Lower lobe of right lung (tissue), 2 donors: ENCODE measurements at regions not wholly inside any gene's neighbourhood (a gene's known extent, or its start where the extent isn't known, plus 50 kb on each side); places are given as distances from the start of the nearest gene placed in this dataset.

Experiments
- ATAC-seq, 2 donors: fragments of 200-7000 bp; cut with Tn5 transposase; one replicate each; pipeline ENCODE4 v1.9.1; 2020 to 2022; ENCODE audit warnings: mild to moderate bottlenecking in 2 of 2, moderate library complexity in 2 of 2
- DNase-seq: peaks from one replicate; pipeline ENCODE4 v3.0.0-alpha.2; 2020
- H3K27ac ChIP-seq: fragments of 200-600 bp; one replicate; pipeline ENCODE4 v1.8.0; 2022
- H3K27me3 ChIP-seq: fragments of 200-600 bp; one replicate; pipeline ENCODE4 v1.8.0; 2022; ENCODE audit warnings: low read depth
- H3K36me3 ChIP-seq: fragments of 200-600 bp; one replicate; pipeline ENCODE4 v1.8.0; 2022; ENCODE audit warnings: mild to moderate bottlenecking
- H3K4me1 ChIP-seq: fragments of 200-600 bp; one replicate; pipeline ENCODE4 v1.8.0; 2022
- H3K4me3 ChIP-seq: fragments of 200-600 bp; one replicate; pipeline ENCODE4 v1.8.0; 2022; ENCODE audit warnings: mild to moderate bottlenecking
- H3K9me3 ChIP-seq: fragments of 200-600 bp; one replicate; pipeline ENCODE4 v1.8.0; 2022
- intact Hi-C: fragments of 100-400 bp; cut with DNase I; formaldehyde crosslinking; loops from one replicate; pipeline ENCODE4 v1.11.0; 2022
- TF ChIP-seq, protein P1 (sequence below): fragments of 200-600 bp; IDR thresholded peaks from one replicate; pipeline ENCODE4 v1.8.0; 2022; ENCODE audit warnings: antibody characterized with exemption, mild to moderate bottlenecking
- donor health status: DM: no; HTN: yes; CAD: no; lungs with severe emphysema.

DNA sequence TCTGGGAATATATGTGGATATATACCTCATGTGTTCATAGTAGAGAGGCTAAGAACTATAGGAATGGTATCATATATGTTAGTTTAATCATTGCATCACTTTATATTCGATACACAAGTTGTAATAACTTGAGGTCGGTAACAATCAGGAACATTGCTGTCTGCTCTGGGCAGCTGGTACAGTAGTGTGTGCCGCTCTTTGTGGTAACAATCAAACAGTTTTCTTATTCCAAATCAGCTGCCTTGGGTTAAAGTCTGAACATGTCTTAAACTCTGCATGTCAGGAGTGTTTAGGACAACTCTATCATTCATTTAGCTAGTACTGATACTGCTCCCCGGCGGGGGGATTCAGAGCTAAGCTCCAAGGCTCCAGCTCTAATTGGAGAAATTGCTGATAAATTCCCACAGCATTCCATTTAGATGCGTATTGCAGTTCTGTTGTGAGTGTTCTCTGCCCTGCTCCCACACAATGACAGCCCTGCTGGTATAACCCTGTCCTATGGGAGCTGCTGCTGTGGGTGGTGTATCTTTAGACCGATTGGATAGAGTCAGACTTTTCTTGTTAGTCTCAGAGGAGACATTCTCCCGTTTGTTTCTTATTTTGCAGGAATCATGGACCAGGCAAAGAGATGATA lies 707.5 kb upstream of the FZD8 start:
- Histone ChIP-seq H3K27me3 (no peaks in the 10 kb centered on the region), H3K36me3 (no peaks in the 10 kb centered on the region), H3K4me1 (no peaks in the 10 kb centered on the region), H3K27ac (no peak overlapping the region), H3K9me3 (no peaks in the 10 kb centered on the region), H3K4me3 (no peak overlapping the region)
- TF ChIP-seq, protein P1, sequence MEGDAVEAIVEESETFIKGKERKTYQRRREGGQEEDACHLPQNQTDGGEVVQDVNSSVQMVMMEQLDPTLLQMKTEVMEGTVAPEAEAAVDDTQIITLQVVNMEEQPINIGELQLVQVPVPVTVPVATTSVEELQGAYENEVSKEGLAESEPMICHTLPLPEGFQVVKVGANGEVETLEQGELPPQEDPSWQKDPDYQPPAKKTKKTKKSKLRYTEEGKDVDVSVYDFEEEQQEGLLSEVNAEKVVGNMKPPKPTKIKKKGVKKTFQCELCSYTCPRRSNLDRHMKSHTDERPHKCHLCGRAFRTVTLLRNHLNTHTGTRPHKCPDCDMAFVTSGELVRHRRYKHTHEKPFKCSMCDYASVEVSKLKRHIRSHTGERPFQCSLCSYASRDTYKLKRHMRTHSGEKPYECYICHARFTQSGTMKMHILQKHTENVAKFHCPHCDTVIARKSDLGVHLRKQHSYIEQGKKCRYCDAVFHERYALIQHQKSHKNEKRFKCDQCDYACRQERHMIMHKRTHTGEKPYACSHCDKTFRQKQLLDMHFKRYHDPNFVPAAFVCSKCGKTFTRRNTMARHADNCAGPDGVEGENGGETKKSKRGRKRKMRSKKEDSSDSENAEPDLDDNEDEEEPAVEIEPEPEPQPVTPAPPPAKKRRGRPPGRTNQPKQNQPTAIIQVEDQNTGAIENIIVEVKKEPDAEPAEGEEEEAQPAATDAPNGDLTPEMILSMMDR = no peak
- DNase-seq (no peak), ATAC-seq (no peak)
- intact Hi-C loops = no loop called here

DNA sequence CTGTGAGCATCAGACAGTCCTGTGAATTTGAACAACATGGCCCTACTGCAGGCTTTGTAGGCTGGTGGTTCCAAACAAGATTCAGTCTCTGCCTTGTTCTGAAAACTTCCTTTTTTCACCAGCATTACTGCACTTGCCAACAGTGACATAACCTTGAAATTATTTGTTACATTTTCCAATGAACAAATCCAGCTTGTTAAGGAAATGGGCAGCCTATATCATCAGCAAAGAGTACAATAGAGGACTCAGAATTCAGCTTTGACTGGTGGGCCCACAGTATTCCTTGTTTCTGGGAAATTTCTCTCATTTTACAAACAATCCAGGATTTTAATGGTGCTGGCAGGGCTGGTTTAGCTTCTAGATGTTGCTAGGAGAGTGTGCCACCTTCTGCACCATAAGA lies 703.7 kb upstream of the FZD8 start:
- Histone ChIP-seq H3K4me1 (no peaks in the 10 kb centered on the region), H3K9me3 (no peaks in the 10 kb centered on the region), H3K36me3 (no peaks in the 10 kb centered on the region), H3K27ac (no peak overlapping the region), H3K27me3 (no peaks in the 10 kb centered on the region), H3K4me3 (no peak overlapping the region)
- ATAC-seq (no peak), DNase-seq (no peak)
- TF ChIP-seq, protein P1 = no peak
- intact Hi-C loops = no loop called here

DNA sequence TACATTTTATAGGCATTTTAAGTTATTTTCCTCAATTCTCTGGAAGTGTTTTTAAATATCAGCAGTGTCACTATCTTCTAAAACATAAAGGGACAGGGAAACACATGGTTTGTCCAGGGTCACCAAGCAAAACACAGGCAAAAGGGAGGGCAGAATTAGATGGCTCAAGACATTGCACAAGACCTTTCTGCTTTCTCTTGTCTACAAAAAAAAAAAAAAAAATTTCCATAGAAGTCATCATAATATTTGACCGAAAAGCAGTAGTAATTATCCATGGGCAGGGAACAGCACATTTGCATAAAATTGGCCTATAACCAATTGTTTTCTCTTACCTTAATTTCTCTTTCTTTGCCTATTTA lies 703.1 kb upstream of the FZD8 start:
- no peaks in the 10 kb centered on the region for H3K4me1 ChIP-seq
- no peaks in the 10 kb centered on the region for H3K27me3 ChIP-seq
- DNase-seq (no peak), ATAC-seq (no peak)
- no peaks in the 10 kb centered on the region for H3K9me3 ChIP-seq
- H3K27ac ChIP-seq = no peak overlapping the region
- intact Hi-C loops = no loop called here
- H3K36me3 ChIP-seq = no peaks in the 10 kb centered on the region
- no peak overlapping the region for H3K4me3 ChIP-seq
- TF ChIP-seq, protein P1 = no peak

DNA sequence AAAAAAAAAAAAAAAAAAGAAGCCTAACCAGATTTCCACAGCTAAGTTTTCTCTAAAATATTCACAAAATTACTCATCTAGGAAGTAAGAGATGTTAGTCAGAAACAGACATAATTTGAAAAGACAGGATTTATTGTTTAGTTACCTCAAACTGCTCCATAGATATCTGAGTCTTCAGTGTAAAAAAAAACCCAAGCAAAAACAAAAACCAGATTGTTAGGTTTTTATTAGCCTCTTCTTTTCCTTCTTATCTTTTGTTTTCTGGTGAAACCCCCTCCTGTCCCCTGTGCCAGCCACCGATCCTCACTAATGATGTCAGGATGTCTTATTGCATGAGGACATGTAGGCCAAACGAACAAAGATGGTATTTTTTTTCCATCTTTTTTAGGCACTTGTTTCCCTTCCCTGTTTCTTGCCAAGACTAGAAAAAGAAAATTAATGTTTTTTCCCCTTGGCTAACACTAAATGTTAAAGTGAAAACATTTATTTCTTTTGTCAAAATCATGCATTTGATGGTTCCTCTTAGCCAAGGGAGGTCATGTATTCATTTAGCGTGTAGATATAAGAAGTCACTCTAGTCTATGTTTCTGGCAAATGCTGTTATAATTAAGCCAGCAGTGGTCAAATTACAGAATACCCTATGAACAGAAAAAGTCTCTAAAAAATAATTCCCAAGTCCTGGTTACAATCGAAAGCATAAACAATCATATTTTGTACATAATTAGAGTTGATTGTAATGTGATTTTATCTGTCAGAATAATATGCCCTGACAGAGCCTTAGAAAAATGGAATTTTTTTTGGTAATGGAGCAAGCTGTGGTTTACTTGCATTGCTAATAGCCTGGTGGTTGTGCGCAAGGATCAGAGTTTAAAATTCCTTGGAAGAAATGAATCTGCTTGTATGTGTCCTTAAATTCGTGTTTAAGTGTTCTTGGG lies 702.4 kb upstream of the FZD8 start:
- intact Hi-C loops = no loop called here
- Histone ChIP-seq H3K4me1 (no peaks in the 10 kb centered on the region), H3K9me3 (no peaks in the 10 kb centered on the region), H3K27ac (no peak overlapping the region), H3K4me3 (no peak overlapping the region), H3K27me3 (no peaks in the 10 kb centered on the region), H3K36me3 (no peaks in the 10 kb centered on the region)
- DNase-seq = no peak
- no peak for ATAC-seq
- TF ChIP-seq, protein P1 = no peak

DNA sequence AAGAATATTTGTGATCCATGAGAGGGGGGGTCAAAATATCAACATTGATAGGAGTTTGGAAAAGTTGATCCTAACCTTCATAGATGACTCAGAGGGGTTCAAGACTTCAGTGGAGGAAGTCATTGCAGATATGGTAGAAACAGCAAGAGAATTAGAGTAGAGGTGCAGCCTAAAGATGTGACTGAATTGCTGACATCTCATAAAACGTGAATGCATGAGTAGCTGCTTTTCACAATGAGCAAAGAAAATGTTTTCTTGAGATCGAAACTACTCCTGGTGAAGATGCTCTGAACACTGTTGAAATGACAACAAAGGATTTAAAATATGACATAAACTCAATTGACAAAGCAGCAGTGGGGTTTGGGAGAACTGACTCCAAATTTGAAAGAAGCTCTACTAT lies 700.7 kb upstream of the FZD8 start:
- TF ChIP-seq, protein P1 = no peak
- DNase-seq (no peak), ATAC-seq (no peak)
- Histone ChIP-seq H3K36me3 (no peaks in the 10 kb centered on the region), H3K9me3 (no peaks in the 10 kb centered on the region), H3K27ac (no peak overlapping the region), H3K4me1 (no peaks in the 10 kb centered on the region), H3K4me3 (no peak overlapping the region), H3K27me3 (no peaks in the 10 kb centered on the region)
- intact Hi-C loops = no loop called here
